Activated CD4-positive, alpha-beta memory T cell treated with anti-CD3 and anti-CD28 coated beads, Interleukin-2, amount 10 ng/mL, durations not matched to agents 7 days and 5 days (primary cell): ENCODE measurements at regions not wholly inside any gene's neighbourhood (a gene's known extent, or its start where the extent isn't known, plus 50 kb on each side); places are given as distances from the start of the nearest gene placed in this dataset.

Experiments
- CTCF ChIA-PET: fragments of 350-600 bp; sonication (Branson Sonifier 250); formaldehyde crosslinking; loops from one replicate; lab custom pipeline; 2021; ENCODE audit warnings: antibody characterized with exemption, inconsistent platforms; lab: Charles Lee
- POLR2A ChIA-PET: fragments of 350-600 bp; sonication (Branson Sonifier 250); formaldehyde crosslinking; loops from one replicate; lab custom pipeline; 2021; ENCODE audit warnings: antibody characterized with exemption; lab: Charles Lee
- DNase-seq: peaks from one replicate; pipeline ENCODE4 v3.0.0-alpha.2; 2020
- H3K27ac Mint-ChIP-seq: one replicate; pipeline ENCODE4 v1.8.0; 2021; ENCODE audit warnings: mild to moderate bottlenecking, mixed read lengths
- H3K27me3 Mint-ChIP-seq: one replicate; pipeline ENCODE4 v1.8.0; 2021; ENCODE audit warnings: mixed read lengths
- H3K36me3 Mint-ChIP-seq: one replicate; pipeline ENCODE4 v1.8.0; 2021; ENCODE audit warnings: low read depth, mixed read lengths
- H3K4me1 Mint-ChIP-seq: one replicate; pipeline ENCODE4 v1.8.0; 2021; ENCODE audit warnings: mixed read lengths
- H3K4me3 Mint-ChIP-seq: one replicate; pipeline ENCODE4 v1.8.0; 2021; ENCODE audit warnings: mild to moderate bottlenecking, mixed read lengths
- H3K9me3 Mint-ChIP-seq: one replicate; pipeline ENCODE4 v1.8.0; 2021; ENCODE audit warnings: mixed read lengths

DNA sequence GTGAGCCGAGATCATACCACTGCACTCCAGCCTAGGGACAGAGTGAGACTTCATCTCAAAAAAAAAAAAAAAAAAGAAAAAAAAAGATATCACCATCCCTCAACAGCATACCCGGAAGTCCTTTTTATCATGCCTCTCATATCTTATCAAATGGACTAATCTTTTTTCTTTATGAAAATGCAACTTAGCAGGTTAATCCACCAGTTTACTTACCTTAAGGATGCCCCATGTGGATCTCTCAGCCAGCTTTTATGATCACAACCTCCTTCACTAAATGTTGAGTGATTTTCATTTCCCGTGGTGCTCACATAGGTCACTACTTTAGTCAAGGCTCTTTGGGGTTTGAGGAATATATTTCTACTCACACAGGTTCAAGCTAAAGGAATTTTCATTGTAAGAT is 248.8 kb upstream of the TBX3 start:
- no peak for DNase-seq
- H3K36me3 Mint-ChIP-seq = no peaks in the 10 kb centered on the region
- H3K27me3 Mint-ChIP-seq = no peaks in the 10 kb centered on the region
- H3K9me3 Mint-ChIP-seq = peaks cover 21% of the 10 kb centered on the region
- H3K4me3 Mint-ChIP-seq = no peak overlapping the region
- POLR2A ChIA-PET = no interaction called here
- CTCF ChIA-PET = no interaction called here
- no peaks in the 10 kb centered on the region for H3K4me1 Mint-ChIP-seq
- no peak overlapping the region for H3K27ac Mint-ChIP-seq

DNA sequence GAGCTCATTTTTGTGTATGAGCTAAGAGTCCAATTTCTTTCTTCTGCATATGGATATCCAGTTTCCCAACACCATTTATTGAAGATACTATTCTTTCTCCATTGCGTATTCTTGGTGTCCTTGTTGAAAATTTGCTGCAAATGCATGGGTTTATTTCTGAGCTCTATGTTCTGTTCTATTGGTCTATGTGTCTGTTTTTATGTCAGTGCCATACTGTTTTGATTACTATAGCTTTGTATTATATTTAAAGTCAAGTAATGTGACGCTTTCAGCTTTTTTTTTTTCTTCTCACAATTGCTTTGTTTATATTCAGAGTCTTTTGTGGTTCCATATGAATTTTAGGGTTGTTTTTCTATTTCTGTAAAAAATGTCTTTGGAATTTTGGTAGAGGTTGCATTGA is 247.1 kb upstream of the TBX3 start:
- Mint-ChIP-seq H3K27me3 (no peaks in the 10 kb centered on the region), H3K27ac (no peak overlapping the region)

GRCh38 chr12:114926341-114926740 is 242.4 kb upstream of the TBX3 start:
- H3K36me3 Mint-ChIP-seq = no peaks in the 10 kb centered on the region
- no peak for DNase-seq
- peaks cover 17% of the 10 kb centered on the region for H3K9me3 Mint-ChIP-seq
- POLR2A ChIA-PET = no interaction called here
- no peak overlapping the region for H3K27ac Mint-ChIP-seq
- H3K4me1 Mint-ChIP-seq = no peaks in the 10 kb centered on the region
- H3K27me3 Mint-ChIP-seq = no peaks in the 10 kb centered on the region
- CTCF ChIA-PET = no interaction called here
- no peak overlapping the region for H3K4me3 Mint-ChIP-seq

More for the DNA sequence above, 247.1 kb upstream of the TBX3 start:
- Mint-ChIP-seq H3K4me3 (no peak overlapping the region), H3K9me3 (peaks cover 17% of the 10 kb centered on the region), H3K36me3 (no peaks in the 10 kb centered on the region), H3K4me1 (no peaks in the 10 kb centered on the region)
- no peak for DNase-seq
- POLR2A ChIA-PET = no interaction called here
- CTCF ChIA-PET = no interaction called here

GRCh38 chr12:114924946-114925475 is 241.0 kb upstream of the TBX3 start:
- DNase-seq = no peak
- Mint-ChIP-seq H3K27me3 (no peaks in the 10 kb centered on the region), H3K27ac (no peak overlapping the region), H3K4me3 (no peak overlapping the region), H3K9me3 (peaks cover 11% of the 10 kb centered on the region), H3K36me3 (no peaks in the 10 kb centered on the region), H3K4me1 (no peaks in the 10 kb centered on the region)
- POLR2A ChIA-PET = no interaction called here
- CTCF ChIA-PET = no interaction called here

GRCh38 chr12:114921781-114922180 is 237.8 kb upstream of the TBX3 start:
- POLR2A ChIA-PET = no interaction called here
- Mint-ChIP-seq H3K9me3 (peaks cover 15% of the 10 kb centered on the region), H3K4me1 (no peaks in the 10 kb centered on the region), H3K36me3 (no peaks in the 10 kb centered on the region), H3K27me3 (no peaks in the 10 kb centered on the region), H3K4me3 (no peak overlapping the region), H3K27ac (no peak overlapping the region)
- CTCF ChIA-PET = no interaction called here
- no peak for DNase-seq

GRCh38 chr12:114920771-114921554 is 237.0 kb upstream of the TBX3 start:
- Mint-ChIP-seq H3K4me1 (no peaks in the 10 kb centered on the region), H3K27me3 (no peaks in the 10 kb centered on the region), H3K4me3 (no peak overlapping the region), H3K9me3 (peaks cover 15% of the 10 kb centered on the region), H3K27ac (no peak overlapping the region), H3K36me3 (no peaks in the 10 kb centered on the region)
- no peak for DNase-seq
- ChIA-PET CTCF (no interaction called here), POLR2A (no interaction called here)

- ChIA-PET CTCF (no interaction called here), POLR2A (interaction anchor here (0.5 kb wide), 1 partner anchor 203 kb away, joined by 3 read pairs; no protein-coding TSS in a partner anchor)
- Mint-ChIP-seq H3K4me1 (no peaks in the 10 kb centered on the region), H3K27me3 (no peaks in the 10 kb centered on the region), H3K4me3 (no peak overlapping the region), H3K9me3 (peaks cover 13% of the 10 kb centered on the region), H3K36me3 (no peaks in the 10 kb centered on the region), H3K27ac (no peak overlapping the region)
- no peak for DNase-seq
Observed at GRCh38 chr12:114919479-114919878, 235.5 kb upstream of the TBX3 start.

- Mint-ChIP-seq H3K9me3 (peaks cover 16% of the 10 kb centered on the region), H3K27ac (no peak overlapping the region), H3K36me3 (no peaks in the 10 kb centered on the region), H3K4me1 (no peaks in the 10 kb centered on the region), H3K4me3 (no peak overlapping the region), H3K27me3 (no peaks in the 10 kb centered on the region)
- ChIA-PET CTCF (no interaction called here), POLR2A (no interaction called here)
- no peak for DNase-seq
Observed at GRCh38 chr12:114918535-114919233, 234.7 kb upstream of the TBX3 start.

GRCh38 chr12:114917953-114918352 is 234.0 kb upstream of the TBX3 start:
- Mint-ChIP-seq H3K4me1 (no peaks in the 10 kb centered on the region), H3K9me3 (peaks cover 18% of the 10 kb centered on the region), H3K27ac (no peak overlapping the region), H3K27me3 (no peaks in the 10 kb centered on the region), H3K4me3 (no peak overlapping the region), H3K36me3 (no peaks in the 10 kb centered on the region)
- DNase-seq = no peak
- ChIA-PET CTCF (no interaction called here), POLR2A (no interaction called here)

GRCh38 chr12:114917307-114917706 is 233.3 kb upstream of the TBX3 start:
- Mint-ChIP-seq H3K9me3 (peaks cover 19% of the 10 kb centered on the region), H3K4me3 (no peak overlapping the region), H3K4me1 (no peaks in the 10 kb centered on the region), H3K27me3 (no peaks in the 10 kb centered on the region), H3K27ac (no peak overlapping the region), H3K36me3 (no peaks in the 10 kb centered on the region)
- no peak for DNase-seq
- ChIA-PET CTCF (no interaction called here), POLR2A (no interaction called here)

DNA sequence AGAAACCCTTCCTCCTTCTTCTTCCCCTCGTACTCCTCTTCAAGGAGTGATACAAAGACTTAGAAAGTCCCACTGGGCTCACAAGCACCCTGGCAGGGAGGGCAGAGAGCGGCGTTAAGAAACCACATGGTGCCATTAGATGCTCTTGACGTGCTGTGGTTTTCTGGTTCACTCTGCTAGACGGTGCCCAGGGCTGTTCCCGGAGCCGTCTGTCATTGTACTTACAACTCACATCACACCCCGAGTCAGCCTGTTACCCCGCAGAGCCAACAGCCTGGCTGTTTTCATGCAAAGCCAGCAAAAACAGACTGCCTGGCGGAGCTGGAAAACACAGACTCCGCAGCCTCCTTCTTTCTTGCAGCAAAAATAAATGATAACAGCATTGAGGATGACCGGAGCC is 232.6 kb upstream of the TBX3 start:
- CTCF ChIA-PET = no interaction called here

DNA sequence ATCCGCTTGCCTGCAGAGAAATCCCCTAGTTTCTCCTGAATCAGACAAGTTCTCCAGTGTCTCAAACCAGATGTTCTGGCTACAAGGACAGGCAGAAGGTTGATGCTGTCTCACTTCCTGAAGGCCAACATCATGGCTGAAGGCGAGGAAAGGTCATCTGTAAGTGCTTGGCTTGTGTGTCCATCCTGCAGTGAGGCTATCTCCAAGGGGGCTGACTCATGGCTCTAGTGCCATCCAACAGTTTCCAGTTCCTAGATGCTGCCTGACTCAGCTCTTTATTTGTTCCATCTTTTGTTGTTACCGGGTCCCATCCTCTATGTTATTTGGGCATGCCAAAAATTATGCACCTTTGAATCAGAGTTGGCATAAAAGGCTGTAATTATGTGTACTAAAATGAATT is 232.1 kb upstream of the TBX3 start:
- Mint-ChIP-seq H3K27me3 (no peaks in the 10 kb centered on the region), H3K36me3 (no peaks in the 10 kb centered on the region), H3K9me3 (peaks cover 17% of the 10 kb centered on the region), H3K27ac (no peak overlapping the region), H3K4me1 (no peaks in the 10 kb centered on the region), H3K4me3 (no peak overlapping the region)
- ChIA-PET POLR2A (no interaction called here), CTCF (no interaction called here)
- no peak for DNase-seq

More for the DNA sequence above, 232.6 kb upstream of the TBX3 start:
- Mint-ChIP-seq H3K4me1 (no peaks in the 10 kb centered on the region), H3K36me3 (no peaks in the 10 kb centered on the region), H3K9me3 (peaks cover 17% of the 10 kb centered on the region), H3K27ac (no peak overlapping the region), H3K27me3 (no peaks in the 10 kb centered on the region), H3K4me3 (no peak overlapping the region)
- POLR2A ChIA-PET = no interaction called here
- DNase-seq = no peak

DNA sequence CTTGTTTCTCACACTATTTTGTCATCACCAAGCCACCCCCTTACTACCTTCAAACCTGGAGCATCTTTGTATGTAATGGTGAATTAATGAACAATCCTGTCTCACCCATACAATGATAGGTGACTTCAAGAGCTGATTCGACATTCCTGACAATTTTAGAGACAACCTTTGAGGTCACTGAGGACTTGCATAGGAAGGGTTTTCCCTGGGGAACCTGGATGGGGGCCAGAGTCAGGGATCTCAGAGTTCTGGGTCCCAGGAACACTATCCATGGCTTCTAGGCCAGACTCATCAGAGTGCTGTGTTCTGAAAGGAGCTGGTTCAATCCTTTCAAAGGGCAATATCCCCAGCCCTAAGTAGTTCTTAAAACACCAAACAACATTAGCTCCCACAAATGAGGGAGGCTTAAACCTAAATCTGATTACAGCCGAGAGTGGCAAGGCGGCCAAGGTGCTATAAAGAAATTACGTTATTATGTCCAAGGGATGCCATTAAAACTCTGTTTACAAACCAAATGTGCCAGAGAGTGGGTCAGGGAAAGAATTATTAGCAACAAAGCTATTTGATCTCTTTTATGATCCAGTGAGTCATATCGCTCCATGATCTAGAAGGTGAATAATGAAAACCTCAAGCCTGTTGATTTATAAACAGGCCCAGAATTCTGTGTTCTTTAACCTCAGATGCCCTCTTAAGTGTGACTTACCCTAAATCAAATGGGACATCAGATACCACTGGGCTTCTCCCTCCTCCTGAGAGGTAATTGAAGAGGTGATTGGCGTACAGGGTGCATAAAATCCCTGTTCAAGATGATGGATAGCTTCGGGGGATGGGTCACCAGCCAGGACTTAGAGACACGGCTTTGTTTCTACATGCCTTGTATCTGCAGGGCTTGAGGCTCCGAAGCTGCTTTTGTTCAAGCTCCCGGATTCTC is 230.2 kb upstream of the TBX3 start:
- no peak overlapping the region for H3K4me3 Mint-ChIP-seq
- POLR2A ChIA-PET = no interaction called here
- CTCF ChIA-PET = no interaction called here
- peaks cover 10% of the 10 kb centered on the region for H3K9me3 Mint-ChIP-seq
- no peak overlapping the region for H3K27ac Mint-ChIP-seq
- no peaks in the 10 kb centered on the region for H3K27me3 Mint-ChIP-seq
- H3K36me3 Mint-ChIP-seq = no peaks in the 10 kb centered on the region
- no peaks in the 10 kb centered on the region for H3K4me1 Mint-ChIP-seq
- no peak for DNase-seq
